H4 (cell line): ENCODE measurements at regions not wholly inside any gene's neighbourhood (a gene's known extent, or its start where the extent isn't known, plus 50 kb on each side); places are given as distances from the start of the nearest gene placed in this dataset.
"Not testable (repeated sequence)": the region's sequence is repeated elsewhere in the genome, so short reads cannot be mapped to it uniquely, and the experiment has no call there.

Experiments used
- DNase-seq: peaks from one replicate; pipeline ENCODE4 v3.0.0-alpha.2; 2015; ENCODE audit warnings: low spot score

DNA sequence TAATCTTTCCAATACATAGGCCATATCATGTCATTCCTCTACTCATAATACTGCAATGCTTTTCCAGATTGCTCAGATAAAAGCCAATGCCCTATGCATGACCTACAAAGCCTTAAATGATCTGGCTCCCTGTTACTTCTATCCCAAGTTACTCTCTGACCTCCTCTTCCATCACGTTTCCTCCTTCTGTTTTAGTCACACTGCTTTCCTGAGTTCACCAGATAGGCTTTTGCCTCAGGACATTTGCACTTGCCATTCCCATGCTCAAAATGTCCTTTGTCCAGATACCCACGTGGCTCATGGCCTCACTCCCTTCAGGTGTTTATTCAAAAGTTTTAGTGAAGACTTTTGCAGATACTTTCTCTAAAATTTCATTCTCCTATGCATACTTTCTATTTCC lies 138.7 kb upstream of the PRICKLE1 start:
- no peak for DNase-seq

GRCh38 chr12:42725809-42726208 lies 136.3 kb upstream of the PRICKLE1 start:
- DNase-seq, result peak; percentile 18

DNA sequence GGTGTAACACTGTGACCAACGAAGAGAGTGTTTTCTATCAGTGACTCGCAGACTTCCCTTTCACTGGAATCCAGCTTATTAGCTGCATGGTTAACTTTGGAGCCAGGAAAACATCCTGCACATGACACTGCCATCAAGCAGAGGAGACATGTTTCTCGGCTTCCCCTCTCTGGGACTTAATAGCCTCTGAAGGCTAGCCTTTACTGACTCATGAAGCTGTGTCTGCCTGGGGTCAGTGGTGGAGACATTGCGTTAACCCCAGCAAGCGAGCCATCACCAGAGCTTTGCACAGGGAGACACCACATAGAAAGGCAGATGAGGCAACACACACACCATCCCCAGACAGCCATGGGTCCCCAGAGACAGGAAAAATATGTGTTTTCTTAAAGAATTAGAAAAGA lies 126.9 kb upstream of the PRICKLE1 start:
- DNase-seq, result no peak

GRCh38 chr12:42713566-42713965 lies 124.0 kb upstream of the PRICKLE1 start:
- DNase-seq, result not testable (repeated sequence)

DNA sequence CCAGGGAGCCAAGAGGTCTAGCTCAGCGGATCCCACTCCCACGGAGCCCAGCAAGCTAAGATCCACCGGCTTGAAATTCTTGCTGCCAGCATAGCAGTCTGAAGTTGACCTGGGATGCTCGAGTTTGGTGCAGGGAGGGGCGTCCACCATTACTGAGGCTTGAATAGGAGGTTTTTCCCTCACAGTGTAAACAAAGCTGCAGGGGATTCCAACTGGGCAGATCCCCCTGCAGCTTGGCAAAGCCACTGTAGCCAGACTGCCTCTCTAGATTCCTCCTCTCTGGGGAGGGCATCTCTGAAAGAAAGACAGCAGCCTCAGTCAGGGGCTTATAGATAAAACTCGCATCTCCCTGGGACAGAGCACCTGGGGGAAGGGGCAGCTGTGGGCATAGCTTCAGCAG lies 118.8 kb upstream of the PRICKLE1 start:
- DNase-seq, result not testable (repeated sequence)

- DNase-seq, result no peak
Observed at GRCh38 chr12:42707312-42708226, 118.0 kb upstream of the PRICKLE1 start.

DNA sequence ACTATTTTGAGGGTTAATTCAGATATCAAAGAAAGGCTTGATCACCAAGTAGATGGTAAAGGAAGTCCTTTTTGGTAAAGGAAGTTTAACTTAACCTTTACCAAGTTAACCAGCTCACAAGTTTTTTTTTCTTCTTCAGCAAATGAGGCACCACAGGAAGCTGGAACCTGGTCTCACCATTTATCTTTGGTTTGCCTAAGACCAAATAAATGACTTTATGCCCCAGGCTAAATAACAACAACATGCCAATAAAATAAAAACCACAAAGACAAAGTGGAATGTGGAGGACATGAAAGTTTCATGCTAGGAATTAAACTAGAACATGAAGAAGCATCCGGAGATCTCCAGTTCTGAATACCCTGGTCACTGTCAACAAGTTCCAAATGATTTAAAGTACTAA lies 116.8 kb upstream of the PRICKLE1 start:
- peak; percentile 29 for DNase-seq

DNA sequence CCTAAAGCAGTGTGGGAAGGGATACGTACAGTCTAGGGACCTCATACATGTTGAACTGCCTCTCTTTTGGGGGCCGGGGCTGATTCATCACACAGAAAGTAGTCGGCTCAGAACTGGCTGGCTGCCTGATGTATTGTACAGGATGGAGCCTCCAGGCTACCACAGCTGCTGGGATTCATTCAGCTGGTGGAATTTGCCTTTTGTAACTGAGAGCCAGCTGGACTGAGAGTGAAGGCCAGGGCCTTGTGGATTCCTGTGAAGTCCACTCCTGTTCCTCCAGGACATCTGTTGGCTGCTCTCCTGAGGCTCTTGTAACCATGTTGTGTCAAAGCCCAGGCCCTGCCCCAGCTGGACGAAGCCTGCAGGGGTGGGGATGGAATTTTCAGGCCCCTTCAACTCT lies 116.3 kb upstream of the PRICKLE1 start:
- DNase-seq, result peak; percentile 74

- no peak for DNase-seq
Observed at GRCh38 chr12:42704810-42705401, 115.4 kb upstream of the PRICKLE1 start.

- no peak for DNase-seq
Observed at GRCh38 chr12:42704340-42704739, 114.8 kb upstream of the PRICKLE1 start.

- no peak for DNase-seq
Observed at GRCh38 chr12:42701084-42701483, 111.5 kb upstream of the PRICKLE1 start.

DNA sequence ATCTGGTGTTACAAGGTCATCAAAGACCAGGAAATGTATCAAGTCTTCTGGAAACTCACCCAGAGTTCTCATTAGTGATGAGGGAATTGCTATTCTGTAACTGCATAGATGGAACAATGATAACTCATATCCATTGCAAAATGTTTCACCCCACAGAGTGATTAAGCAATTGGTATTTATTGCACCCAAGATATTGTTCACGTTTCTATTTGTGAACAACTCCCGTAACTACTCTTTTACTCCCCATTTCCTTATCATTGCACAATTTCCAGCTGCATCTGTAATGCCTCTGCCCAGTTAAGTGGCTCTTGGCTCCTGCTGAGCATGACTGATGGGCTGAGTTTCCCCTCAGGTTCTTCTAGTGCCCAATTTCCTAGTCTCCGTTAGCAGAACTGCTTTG lies 108.7 kb upstream of the PRICKLE1 start:
- DNase-seq, result no peak

GRCh38 chr12:42696406-42697149 lies 107.0 kb upstream of the PRICKLE1 start:
- DNase-seq, result peak; percentile 30

GRCh38 chr12:42695490-42695995 lies 106.0 kb upstream of the PRICKLE1 start:
- no peak for DNase-seq

- DNase-seq, result no peak
Observed at GRCh38 chr12:42692749-42693148, 103.2 kb upstream of the PRICKLE1 start.

GRCh38 chr12:42691991-42692557 lies 102.5 kb upstream of the PRICKLE1 start:
- peak; percentile 84 for DNase-seq

- DNase-seq, result no peak
Observed at GRCh38 chr12:42690264-42690663, 100.7 kb upstream of the PRICKLE1 start.

GRCh38 chr12:42689699-42690098 lies 100.2 kb upstream of the PRICKLE1 start:
- no peak for DNase-seq

DNA sequence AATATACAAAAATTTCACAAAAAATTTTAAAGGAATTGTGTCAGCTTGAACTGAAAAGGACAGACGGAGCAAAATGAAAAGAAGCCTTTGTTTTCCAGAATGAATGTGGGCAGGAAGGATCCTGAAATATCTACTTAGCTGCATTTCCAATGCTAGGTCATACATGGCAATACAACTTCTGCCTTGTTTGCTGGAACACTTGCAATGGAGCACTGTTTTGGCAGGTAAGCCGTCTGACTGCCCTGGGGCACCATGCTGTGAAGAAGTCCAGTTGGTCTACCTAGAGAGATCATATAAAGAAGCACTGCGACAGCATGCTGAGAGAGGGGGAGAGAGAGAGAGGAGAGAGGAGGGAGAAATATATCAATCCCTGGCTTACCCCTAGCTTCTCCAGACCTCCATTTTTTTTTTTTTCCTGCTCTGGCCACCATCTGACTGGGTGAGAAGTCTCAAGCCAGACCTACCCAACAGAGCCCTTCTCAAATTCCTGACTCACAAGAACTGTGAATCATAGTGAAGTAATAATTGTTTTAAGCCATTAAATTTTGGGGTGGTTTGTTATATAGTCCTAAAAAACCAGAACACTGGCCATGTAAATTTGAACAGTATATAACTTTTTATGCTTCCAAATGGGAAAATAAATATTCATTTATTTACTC lies 97.1 kb upstream of the PRICKLE1 start:
- no peak for DNase-seq

DNA sequence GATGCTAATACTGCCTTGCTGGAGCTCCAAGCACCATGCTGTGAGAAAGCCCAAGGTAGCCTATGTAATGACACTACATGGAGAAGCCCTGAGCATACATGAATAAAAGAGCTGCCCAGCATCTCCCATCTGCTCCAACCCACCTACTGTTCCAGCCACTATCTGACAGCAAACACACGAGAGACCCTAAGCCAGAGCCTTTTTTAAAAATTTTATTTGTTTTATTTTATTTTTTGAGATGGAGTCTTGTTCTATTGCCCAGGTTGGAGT lies 95.2 kb upstream of the PRICKLE1 start:
- DNase-seq, result no peak

- DNase-seq, result no peak
Observed at GRCh38 chr12:42683933-42684801, 94.6 kb upstream of the PRICKLE1 start.
